ENCODE measurements at regions not wholly inside any gene's neighbourhood (a gene's known extent, or its start where the extent isn't known, plus 50 kb on each side); places are given as distances from the start of the nearest gene placed in this dataset.

GRCh38 chr5:74266132-74266531 is 374.4 kb downstream of the ENC1 start:
- no peak overlapping the region for H4K5ac ChIP-seq (ENCODE audit: insufficient read length, low read depth, low read length)
- no peak overlapping the region for H3K18ac ChIP-seq (ENCODE audit: extremely low read depth, low read length)
- H4K91ac ChIP-seq (replicated peaks; ENCODE audit: insufficient read length, low read length), result no peak overlapping the region
- no peak overlapping the region for H2AFZ ChIP-seq (ENCODE audit: low read length)
- ChIA-PET POLR2A (ENCODE audit: partially characterized antibody) (interaction anchor here (0.5 kb wide), 1 partner anchor 450 kb away, joined by 3 read pairs; no protein-coding TSS in a partner anchor), CTCF (ENCODE audit: partially characterized antibody) (interaction anchor here (0.6 to 2.3 kb wide), 4 partner anchors 8 to 165 kb away, joined by 3 to 8 read pairs (median 4); no protein-coding TSS in a partner anchor)
- no peak overlapping the region for H3K4ac ChIP-seq (replicated peaks; ENCODE audit: insufficient read length, low read depth, low read length)
- no peak overlapping the region for H4K8ac ChIP-seq (ENCODE audit: extremely low read depth, insufficient read depth, low read length)
- H3K56ac ChIP-seq (replicated peaks; ENCODE audit: insufficient read length, low read depth, low read length), result no peak overlapping the region
- H2BK5ac ChIP-seq (ENCODE audit: low read depth, low read length), result no peak overlapping the region
- no peaks in the 10 kb centered on the region for H3K9me3 ChIP-seq (ENCODE audit: insufficient read depth in 2 of 2, low read depth in 1 of 2, low read length in 1 of 2)
- no peak for DNase-seq (ENCODE audit: low read depth in 1 of 2, low spot score in 2 of 2)
- H3K9ac ChIP-seq (replicated peaks in 1 of 4; ENCODE audit: extremely low read depth in 1 of 4, low read depth in 3 of 4, low read length in 3 of 4), result no peak overlapping the region
- H4K20me1 ChIP-seq (replicated peaks in 1 of 2; ENCODE audit: control insufficient read depth in 1 of 2, insufficient read depth in 2 of 2, low read length in 2 of 2), result no peaks in the 10 kb centered on the region
- WGBS, 2 experiments (ENCODE audit: extremely low coverage in 1 of 2, insufficient coverage in 1 of 2, insufficient read length in 1 of 2, insufficient replicate concordance in 2 of 2, low coverage in 1 of 2, low lambda C conversion rate in 2 of 2, missing lambda C conversion rate in 1 of 2), result 89% methylated on average over 2 of the region's 2 CpGs; no CpG with 5 or more reads in 1 of the 2 experiments
- no peak for FAIRE-seq
- no peak overlapping the region for H2BK12ac ChIP-seq (ENCODE audit: low read depth, low read length)
- no peaks in the 10 kb centered on the region for H3K36me3 ChIP-seq (ENCODE audit: control insufficient read depth in 2 of 4, insufficient read depth in 4 of 4, low read length in 3 of 4)
- H2BK120ac ChIP-seq (replicated peaks; ENCODE audit: low read depth, low read length), result no peak overlapping the region
- no peaks in the 10 kb centered on the region for H3K4me1 ChIP-seq (replicated peaks in 1 of 4; ENCODE audit: control insufficient read depth in 3 of 4, insufficient read depth in 4 of 4, low read length in 3 of 4)
- no peak overlapping the region for H3K14ac ChIP-seq (ENCODE audit: insufficient read length)
- no peak overlapping the region for H3K4me2 ChIP-seq (ENCODE audit: insufficient read depth in 1 of 2, low read depth in 2 of 2, low read length in 2 of 2)
- no peak overlapping the region for H3K4me3 ChIP-seq (ENCODE audit: extremely low read depth in 1 of 4, insufficient read depth in 2 of 4, low read depth in 3 of 4, low read length in 4 of 4)
- no peaks in the 10 kb centered on the region for H3K79me1 ChIP-seq (ENCODE audit: low read depth, low read length)
- H2BK20ac ChIP-seq (ENCODE audit: low read length), result no peak overlapping the region
- no peak overlapping the region for H2BK15ac ChIP-seq (ENCODE audit: low read length)
- no peak overlapping the region for H2AK5ac ChIP-seq (ENCODE audit: low read depth, low read length)
- no peak overlapping the region for H3K27ac ChIP-seq (ENCODE audit: low read depth, low read length)
- no peaks in the 10 kb centered on the region for H3K79me2 ChIP-seq (ENCODE audit: control insufficient read depth in 1 of 2, insufficient read depth in 2 of 2, low read length in 2 of 2)
- H3K27me3 ChIP-seq (replicated peaks in 1 of 4; ENCODE audit: control insufficient read depth in 3 of 4, extremely low read depth in 1 of 4, insufficient read depth in 3 of 4, low read length in 3 of 4), result no peaks in the 10 kb centered on the region
- H3K23ac ChIP-seq (ENCODE audit: insufficient read length), result no peak overlapping the region
- H3K23me2 ChIP-seq (ENCODE audit: low read depth, low read length), result no peaks in the 10 kb centered on the region
- TF ChIP-seq SP1 (IDR thresholded peaks at IDR 0.05; ENCODE audit: low read depth, low read length) (no peak), TCF12 (IDR thresholded peaks at IDR 0.05; ENCODE audit: low read depth, low read length) (no peak), JUN (IDR thresholded peaks at IDR 0.05; ENCODE audit: low read depth, low read length) (no peak)
- TF ChIP-seq, protein P1, sequence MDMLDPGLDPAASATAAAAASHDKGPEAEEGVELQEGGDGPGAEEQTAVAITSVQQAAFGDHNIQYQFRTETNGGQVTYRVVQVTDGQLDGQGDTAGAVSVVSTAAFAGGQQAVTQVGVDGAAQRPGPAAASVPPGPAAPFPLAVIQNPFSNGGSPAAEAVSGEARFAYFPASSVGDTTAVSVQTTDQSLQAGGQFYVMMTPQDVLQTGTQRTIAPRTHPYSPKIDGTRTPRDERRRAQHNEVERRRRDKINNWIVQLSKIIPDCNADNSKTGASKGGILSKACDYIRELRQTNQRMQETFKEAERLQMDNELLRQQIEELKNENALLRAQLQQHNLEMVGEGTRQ (IDR thresholded peaks at IDR 0.05; ENCODE audit: low read length), result no peak
